H1 (cell line): ENCODE measurements at regions not wholly inside any gene's neighbourhood (a gene's known extent, or its start where the extent isn't known, plus 50 kb on each side); places are given as distances from the start of the nearest gene placed in this dataset.

Experiments
- CTCF ChIA-PET: fragments of 300-600 bp; sonication (Branson Sonifier 250); formaldehyde crosslinking; loops from one replicate; lab custom pipeline; 2021; ENCODE audit not compliant: partially characterized antibody; lab: Charles Lee
- POLR2A ChIA-PET: fragments of 300-600 bp; sonication (Branson Sonifier 250); formaldehyde crosslinking; loops from one replicate; lab custom pipeline; 2021; ENCODE audit warnings: inconsistent platforms; ENCODE audit not compliant: partially characterized antibody; lab: Charles Lee
- DNase-seq, 2 experiments: peaks; one replicate each; pipeline versions ENCODE4 v3.0.0 to v3.0.0-alpha.2; 2010 to 2022; ENCODE audit warnings: low spot score in 2 of 2, low read depth in 1 of 2, mixed read lengths in 1 of 2
- FAIRE-seq: peaks from 2 replicates; lab custom pipeline; 2011; peaks lifted over from hg19 to GRCh38; lab: Jason Lieb, UNC
- H2AFZ ChIP-seq: 2 replicates; pipeline ENCODE4 v1.8.1; 2012; ENCODE audit warnings: low read length, inconsistent platforms
- H2AK5ac ChIP-seq: 2 replicates; pipeline ENCODE4 v1.6.1; 2013; ENCODE audit warnings: low read depth, low read length
- H2BK120ac ChIP-seq: replicated peaks from 2 replicates; pipeline ENCODE3; 2013; ENCODE audit warnings: low read depth, low read length, inconsistent platforms
- H2BK12ac ChIP-seq: 2 replicates; pipeline ENCODE4 v1.6.1; 2013; ENCODE audit warnings: low read depth, low read length
- H2BK15ac ChIP-seq: 2 replicates; pipeline ENCODE4 v1.6.1; 2013; ENCODE audit warnings: low read length
- H2BK20ac ChIP-seq: 2 replicates; pipeline ENCODE4 v1.6.1; 2013; ENCODE audit warnings: low read length
- H2BK5ac ChIP-seq: 2 replicates; pipeline ENCODE4 v1.6.1; 2013; ENCODE audit warnings: low read depth, low read length
- H3K14ac ChIP-seq: 2 replicates; pipeline ENCODE4 v1.6.1; 2013; ENCODE audit warnings: inconsistent platforms; ENCODE audit not compliant: insufficient read length
- H3K18ac ChIP-seq: 2 replicates; pipeline ENCODE4 v1.6.1; 2013; ENCODE audit warnings: low read length; ENCODE audit errors: extremely low read depth
- H3K23ac ChIP-seq: 2 replicates; pipeline ENCODE4 v1.6.1; 2013; ENCODE audit warnings: inconsistent platforms; ENCODE audit not compliant: insufficient read length
- H3K23me2 ChIP-seq: 2 replicates; pipeline ENCODE4 v1.6.1; 2013; ENCODE audit warnings: low read depth, low read length
- H3K27ac ChIP-seq: 2 replicates; pipeline ENCODE4 v1.6.1; 2011; ENCODE audit warnings: low read depth, low read length, inconsistent platforms
- H3K27me3 ChIP-seq, 4 experiments: replicated peaks in 1 of 4; 1 replicate in 1 of 4; 2 replicates in 3 of 4; pipeline versions ENCODE4 v1.6.1 to v1.8.1; 2011 to 2013; ENCODE audit warnings: low read length in 3 of 4, mild to moderate bottlenecking in 3 of 4, inconsistent platforms in 2 of 4, mixed read lengths in 2 of 4, moderate library complexity in 1 of 4; ENCODE audit not compliant: control insufficient read depth in 3 of 4, insufficient read depth in 3 of 4; ENCODE audit errors: extremely low read depth in 1 of 4
- H3K36me3 ChIP-seq, 4 experiments: 2 replicates each; pipeline versions ENCODE4 v1.6.1 to v1.8.1; 2011 to 2013; ENCODE audit warnings: mild to moderate bottlenecking in 4 of 4, low read length in 3 of 4, moderate library complexity in 2 of 4, control low read depth in 1 of 4, inconsistent platforms in 1 of 4; ENCODE audit not compliant: insufficient read depth in 4 of 4, control insufficient read depth in 2 of 4
- H3K4ac ChIP-seq: replicated peaks from 2 replicates; pipeline ENCODE3; 2013; ENCODE audit warnings: low read length, low read depth, mixed read lengths, inconsistent platforms; ENCODE audit not compliant: insufficient read length
- H3K4me1 ChIP-seq, 4 experiments: replicated peaks in 1 of 4; 1 replicate in 1 of 4; 2 replicates in 3 of 4; pipeline versions ENCODE4 v1.6.1 to v1.8.1; 2011 to 2013; ENCODE audit warnings: low read length in 3 of 4, inconsistent platforms in 2 of 4, mixed read lengths in 1 of 4; ENCODE audit not compliant: insufficient read depth in 4 of 4, control insufficient read depth in 3 of 4
- H3K4me2 ChIP-seq, 2 experiments: 2 replicates each; pipeline versions ENCODE4 v1.6.1 to v1.8.1; 2011 to 2013; ENCODE audit warnings: low read depth in 2 of 2, low read length in 2 of 2, control low read depth in 1 of 2, inconsistent platforms in 1 of 2, mild to moderate bottlenecking in 1 of 2; ENCODE audit not compliant: insufficient read depth in 1 of 2
- H3K4me3 ChIP-seq, 4 experiments: fragments of 200-600, 300-600 bp in 1 of 4; sonication (generic), shearing (Covaris generic), sonication (Bioruptor Twin) in 1 of 4; 2 replicates each; pipeline versions ENCODE4 v1.5.1 to v1.8.1; 2011 to 2016; ENCODE audit warnings: low read length in 4 of 4, low read depth in 3 of 4, control low read depth in 2 of 4, inconsistent platforms in 2 of 4, mild to moderate bottlenecking in 2 of 4, mixed read lengths in 1 of 4, moderate library complexity in 1 of 4; ENCODE audit not compliant: insufficient read depth in 2 of 4; ENCODE audit errors: extremely low read depth in 1 of 4
- H3K56ac ChIP-seq: replicated peaks from 2 replicates; pipeline ENCODE3; 2013; ENCODE audit warnings: low read depth, mild to moderate bottlenecking, mixed read lengths, low read length, inconsistent platforms; ENCODE audit not compliant: insufficient read length
- H3K79me1 ChIP-seq: 2 replicates; pipeline ENCODE4 v1.6.1; 2013; ENCODE audit warnings: low read depth, low read length, control low read depth
- H3K79me2 ChIP-seq, 2 experiments: 2 replicates each; pipeline versions ENCODE4 v1.6.1 to v1.8.1; 2012 to 2013; ENCODE audit warnings: low read length in 2 of 2, mild to moderate bottlenecking in 2 of 2, inconsistent platforms in 1 of 2; ENCODE audit not compliant: insufficient read depth in 2 of 2, control insufficient read depth in 1 of 2
- H3K9ac ChIP-seq, 4 experiments: replicated peaks in 1 of 4; 1 replicate in 1 of 4; 2 replicates in 3 of 4; pipeline versions ENCODE4 v1.6.1 to v1.8.1; 2011 to 2013; ENCODE audit warnings: low read depth in 3 of 4, low read length in 3 of 4, control low read depth in 2 of 4, mild to moderate bottlenecking in 2 of 4, moderate library complexity in 2 of 4, inconsistent platforms in 1 of 4; ENCODE audit errors: extremely low read depth in 1 of 4
- H3K9me3 ChIP-seq, 2 experiments: 2 replicates each; pipeline versions ENCODE4 v1.6.1 to v1.8.1; 2012 to 2013; ENCODE audit warnings: mild to moderate bottlenecking in 2 of 2, moderate library complexity in 2 of 2, control low read depth in 1 of 2, inconsistent platforms in 1 of 2, low read depth in 1 of 2, low read length in 1 of 2, mixed read lengths in 1 of 2; ENCODE audit not compliant: insufficient read depth in 2 of 2
- H4K20me1 ChIP-seq, 2 experiments: replicated peaks in 1 of 2; 2 replicates each; pipeline versions ENCODE3 to v1.8.1; 2011 to 2013; ENCODE audit warnings: inconsistent platforms in 2 of 2, low read length in 2 of 2, mild to moderate bottlenecking in 1 of 2; ENCODE audit not compliant: insufficient read depth in 2 of 2, control insufficient read depth in 1 of 2
- H4K5ac ChIP-seq: 2 replicates; pipeline ENCODE4 v1.6.1; 2013; ENCODE audit warnings: low read length, low read depth, mixed read lengths, inconsistent platforms; ENCODE audit not compliant: insufficient read length
- H4K8ac ChIP-seq: 2 replicates; pipeline ENCODE4 v1.8.0; 2013; ENCODE audit warnings: mild to moderate bottlenecking, moderate library complexity, low read length, inconsistent platforms; ENCODE audit not compliant: insufficient read depth; ENCODE audit errors: extremely low read depth
- H4K91ac ChIP-seq: replicated peaks from 2 replicates; pipeline ENCODE3; 2013; ENCODE audit warnings: low read length, mixed read lengths, inconsistent platforms; ENCODE audit not compliant: insufficient read length
- BCL11A ChIP-seq, 2 experiments: IDR thresholded peaks; one replicate each; pipeline ENCODE4 v1.6.1; 2011; ENCODE audit warnings: low read depth in 2 of 2, low read length in 2 of 2, mild to moderate bottlenecking in 2 of 2
- CEBPB ChIP-seq: IDR thresholded peaks from 2 replicates; pipeline ENCODE4 v1.6.1; 2012; ENCODE audit warnings: low read depth, low read length
- HDAC2 ChIP-seq, 2 experiments: fragments of 300-600 bp in 1 of 2; sonication (generic) in 1 of 2; IDR thresholded peaks; 2 replicates each; pipeline ENCODE4 v1.6.1; 2011 to 2012; ENCODE audit warnings: low read depth in 2 of 2, low read length in 2 of 2, mild to moderate bottlenecking in 2 of 2, moderate library complexity in 2 of 2, borderline replicate concordance in 1 of 2, inconsistent platforms in 1 of 2
- KDM5A ChIP-seq: fragments of 200-600 bp; IDR thresholded peaks from 2 replicates; pipeline ENCODE4 v1.7.1; 2012; ENCODE audit warnings: mild to moderate bottlenecking, low read length, inconsistent platforms, mixed read lengths
- PHF8 ChIP-seq: fragments of 200-600 bp; sonication (generic); conservative IDR thresholded peaks from 2 replicates; pipeline ENCODE4 v1.7.1; 2012; ENCODE audit warnings: low read depth, mild to moderate bottlenecking, inconsistent platforms, low read length, moderate library complexity
- POU5F1 ChIP-seq: IDR thresholded peaks from 2 replicates; pipeline ENCODE4 v1.6.1; 2011; ENCODE audit warnings: low read depth, mild to moderate bottlenecking, low read length, moderate library complexity
- RAD21 ChIP-seq, 2 experiments: IDR thresholded peaks in 1 of 2; conservative IDR thresholded peaks in 1 of 2; 2 replicates each; pipeline ENCODE4 v1.6.1; 2011; ENCODE audit warnings: low read depth in 2 of 2, low read length in 2 of 2, improper control_type of control experiment in 1 of 2, inconsistent platforms in 1 of 2, mild to moderate bottlenecking in 1 of 2, moderate library complexity in 1 of 2
- RFX5 ChIP-seq: IDR thresholded peaks from 2 replicates; pipeline ENCODE4 v1.6.1; 2011; ENCODE audit warnings: low read depth, low read length, improper control_type of control experiment, borderline replicate concordance
- RNF2 ChIP-seq: fragments of 200-900, 300-1000 bp; sonication (generic); IDR thresholded peaks from 2 replicates; pipeline ENCODE4 v1.7.1; 2016; ENCODE audit warnings: borderline replicate concordance, low read depth, mild to moderate bottlenecking, antibody characterized with exemption, low read length; ENCODE audit not compliant: poor library complexity, severe bottlenecking; ENCODE audit errors: missing control alignments
- SP1 ChIP-seq: IDR thresholded peaks from 2 replicates; pipeline ENCODE4 v1.6.1; 2011; ENCODE audit warnings: low read depth, low read length
- TAF7 ChIP-seq: optimal IDR thresholded peaks from 2 replicates; pipeline ENCODE3; 2011; ENCODE audit warnings: low read depth, mild to moderate bottlenecking, inconsistent platforms, low read length, moderate library complexity, borderline replicate concordance
- WGBS, 2 experiments: shearing (Covaris generic) in 1 of 2; methylation state at CpG; one replicate each; pipeline versions ENCODE4 v1.1.6 to v1.1.7; 2013 to 2015; ENCODE audit warnings: low lambda C conversion rate in 2 of 2, mixed read lengths in 2 of 2, inconsistent platforms in 1 of 2, low coverage in 1 of 2, missing lambda C conversion rate in 1 of 2; ENCODE audit not compliant: insufficient replicate concordance in 2 of 2, insufficient coverage in 1 of 2, insufficient read length in 1 of 2; ENCODE audit errors: extremely low coverage in 1 of 2, missing lambda C conversion rate in 1 of 2; 5-methylcytosine and 5-hydroxymethylcytosine counted together

GRCh38 chr4:132763465-132763864 lies 385.6 kb upstream of the PCDH10 start:
- no peaks in the 10 kb centered on the region for H3K27me3 ChIP-seq
- no peak overlapping the region for H2BK12ac ChIP-seq
- no peak overlapping the region for H3K4me3 ChIP-seq
- no peaks in the 10 kb centered on the region for H3K79me2 ChIP-seq
- H3K27ac ChIP-seq = no peak overlapping the region
- H3K36me3 ChIP-seq = no peaks in the 10 kb centered on the region
- 95% methylated on average over 2 of the region's 2 CpGs; no CpG with 5 or more reads in 1 of the 2 experiments for WGBS, 2 experiments
- H3K18ac ChIP-seq = no peak overlapping the region
- no peak overlapping the region for H4K8ac ChIP-seq
- no peak overlapping the region for H4K5ac ChIP-seq
- H2AK5ac ChIP-seq = no peak overlapping the region
- H3K23ac ChIP-seq = no peak overlapping the region
- H3K4ac ChIP-seq = no peak overlapping the region
- H4K91ac ChIP-seq = no peak overlapping the region
- DNase-seq (no peak), FAIRE-seq (no peak)
- peak overlapping the region; percentile 79 for H2AFZ ChIP-seq
- no peak overlapping the region for H3K14ac ChIP-seq
- no peaks in the 10 kb centered on the region for H4K20me1 ChIP-seq
- H3K4me2 ChIP-seq = no peak overlapping the region
- no peak overlapping the region for H3K56ac ChIP-seq
- H3K23me2 ChIP-seq = no peaks in the 10 kb centered on the region
- no peak for TF ChIP-seq RAD21 (IDR thresholded peaks at IDR 0.05 in 1 of 2, conservative IDR thresholded peaks at IDR 0.05 in 1 of 2; ENCODE audit: low read depth in 2 of 2, low read length in 2 of 2)
- no peak for TF ChIP-seq POU5F1
- TF ChIP-seq CEBPB = no peak
- no peak for TF ChIP-seq TAF7
- no peak for TF ChIP-seq PHF8
- TF ChIP-seq BCL11A (IDR thresholded peaks at IDR 0.05; ENCODE audit: low read depth in 2 of 2, low read length in 2 of 2) = no peak
- no peak for TF ChIP-seq SP1
- no peak for TF ChIP-seq KDM5A
- no peak for TF ChIP-seq HDAC2 (IDR thresholded peaks at IDR 0.05; ENCODE audit: borderline replicate concordance in 1 of 2, low read depth in 2 of 2, low read length in 2 of 2)
- no peak for TF ChIP-seq RFX5
- TF ChIP-seq RNF2 = no peak
- no peak overlapping the region for H2BK15ac ChIP-seq
- H3K4me1 ChIP-seq = no peaks in the 10 kb centered on the region
- POLR2A ChIA-PET = no interaction called here
- H3K9ac ChIP-seq = no peak overlapping the region
- no peaks in the 10 kb centered on the region for H3K79me1 ChIP-seq
- no peak overlapping the region for H2BK20ac ChIP-seq
- CTCF ChIA-PET = interaction anchor here (0.6 kb wide), 1 partner anchor 260 kb away, joined by 3 read pairs; no protein-coding TSS in a partner anchor
- H2BK120ac ChIP-seq = no peak overlapping the region
- no peak overlapping the region for H2BK5ac ChIP-seq
- H3K9me3 ChIP-seq = no peaks in the 10 kb centered on the region
